ENCODE measurements at regions not wholly inside any gene's neighbourhood (a gene's known extent, or its start where the extent isn't known, plus 50 kb on each side); places are given as distances from the start of the nearest gene placed in this dataset.

- TF ChIP-seq ISL1 (CRISPR knock-in tag; IDR thresholded peaks at IDR 0.05): no peak
- no peak for TF ChIP-seq ZFP30 (CRISPR knock-in tag; IDR thresholded peaks at IDR 0.05)
- TF ChIP-seq BACH2 (CRISPR knock-in tag; IDR thresholded peaks at IDR 0.05; ENCODE audit: borderline replicate concordance): no peak
- no peak for TF ChIP-seq TOX (CRISPR knock-in tag; IDR thresholded peaks at IDR 0.05; ENCODE audit: borderline replicate concordance)
- no peak for TF ChIP-seq TCF4 (CRISPR knock-in tag; IDR thresholded peaks at IDR 0.05; ENCODE audit: borderline replicate concordance)
- no peak for TF ChIP-seq RARB (CRISPR knock-in tag; IDR thresholded peaks at IDR 0.05)
- TF ChIP-seq, protein P1, sequence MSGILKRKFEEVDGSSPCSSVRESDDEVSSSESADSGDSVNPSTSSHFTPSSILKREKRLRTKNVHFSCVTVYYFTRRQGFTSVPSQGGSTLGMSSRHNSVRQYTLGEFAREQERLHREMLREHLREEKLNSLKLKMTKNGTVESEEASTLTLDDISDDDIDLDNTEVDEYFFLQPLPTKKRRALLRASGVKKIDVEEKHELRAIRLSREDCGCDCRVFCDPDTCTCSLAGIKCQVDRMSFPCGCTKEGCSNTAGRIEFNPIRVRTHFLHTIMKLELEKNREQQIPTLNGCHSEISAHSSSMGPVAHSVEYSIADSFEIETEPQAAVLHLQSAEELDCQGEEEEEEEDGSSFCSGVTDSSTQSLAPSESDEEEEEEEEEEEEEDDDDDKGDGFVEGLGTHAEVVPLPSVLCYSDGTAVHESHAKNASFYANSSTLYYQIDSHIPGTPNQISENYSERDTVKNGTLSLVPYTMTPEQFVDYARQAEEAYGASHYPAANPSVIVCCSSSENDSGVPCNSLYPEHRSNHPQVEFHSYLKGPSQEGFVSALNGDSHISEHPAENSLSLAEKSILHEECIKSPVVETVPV (CRISPR knock-in tag; IDR thresholded peaks at IDR 0.05): no peak
- no peak for TF ChIP-seq ZFP3 (CRISPR knock-in tag; IDR thresholded peaks at IDR 0.05)
- no peak for TF ChIP-seq SNAI2 (CRISPR knock-in tag; IDR thresholded peaks at IDR 0.05)
- no peak for ATAC-seq
These were observed 63.0 kb downstream of the DISP1 start for GRCh38 chr1:222877854-222878253.

DNA sequence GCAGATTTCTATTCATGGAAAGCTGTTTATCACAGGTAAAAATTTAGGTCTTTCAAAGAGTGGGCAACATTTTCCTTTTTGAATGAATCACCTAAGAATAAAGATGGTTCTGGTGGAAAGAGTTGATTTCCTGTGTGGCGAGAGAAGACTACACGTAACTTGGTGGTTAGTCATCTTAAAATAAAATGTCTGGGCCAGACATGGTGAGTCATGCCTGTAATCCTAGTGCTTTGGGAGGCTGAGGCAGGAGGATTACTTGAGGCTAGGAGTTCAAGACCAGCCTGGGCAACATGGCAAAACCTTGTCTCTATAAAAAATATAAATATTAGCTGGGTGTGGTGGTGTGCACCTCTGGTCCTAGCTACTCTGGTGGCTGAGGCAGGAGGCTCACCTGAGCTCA lies 65.7 kb downstream of the DISP1 start:
- TF ChIP-seq ARNTL (CRISPR knock-in tag; IDR thresholded peaks at IDR 0.05; ENCODE audit: borderline replicate concordance, low read depth) (no peak), OSR1 (CRISPR knock-in tag; IDR thresholded peaks at IDR 0.05) (peak; percentile 79; the same call in 1 of the 2 replicates)

GRCh38 chr1:222886194-222886854 lies 71.5 kb downstream of the DISP1 start:
- no peak for TF ChIP-seq ARNTL (CRISPR knock-in tag; IDR thresholded peaks at IDR 0.05; ENCODE audit: borderline replicate concordance, low read depth)
- no peak for ATAC-seq

More for the DNA sequence above, 65.7 kb downstream of the DISP1 start:
- peak; percentile 63; the same call in 2 of the 3 replicates for ATAC-seq

GRCh38 chr1:222886878-222887351 lies 72.1 kb downstream of the DISP1 start:
- peak; percentile 64 for ATAC-seq
- TF ChIP-seq ZFP30 (CRISPR knock-in tag; IDR thresholded peaks at IDR 0.05): no peak
- TF ChIP-seq CSDC2 (CRISPR knock-in tag; IDR thresholded peaks at IDR 0.05): no peak
- TF ChIP-seq, protein P1 (CRISPR knock-in tag; IDR thresholded peaks at IDR 0.05): no peak
- no peak for TF ChIP-seq TCF4 (CRISPR knock-in tag; IDR thresholded peaks at IDR 0.05; ENCODE audit: borderline replicate concordance)
- no peak for TF ChIP-seq SNAI2 (CRISPR knock-in tag; IDR thresholded peaks at IDR 0.05)
- no peak for TF ChIP-seq TOX (CRISPR knock-in tag; IDR thresholded peaks at IDR 0.05; ENCODE audit: borderline replicate concordance)
- TF ChIP-seq ZC3H10 (CRISPR knock-in tag; IDR thresholded peaks at IDR 0.05): no peak
- TF ChIP-seq, protein P2, sequence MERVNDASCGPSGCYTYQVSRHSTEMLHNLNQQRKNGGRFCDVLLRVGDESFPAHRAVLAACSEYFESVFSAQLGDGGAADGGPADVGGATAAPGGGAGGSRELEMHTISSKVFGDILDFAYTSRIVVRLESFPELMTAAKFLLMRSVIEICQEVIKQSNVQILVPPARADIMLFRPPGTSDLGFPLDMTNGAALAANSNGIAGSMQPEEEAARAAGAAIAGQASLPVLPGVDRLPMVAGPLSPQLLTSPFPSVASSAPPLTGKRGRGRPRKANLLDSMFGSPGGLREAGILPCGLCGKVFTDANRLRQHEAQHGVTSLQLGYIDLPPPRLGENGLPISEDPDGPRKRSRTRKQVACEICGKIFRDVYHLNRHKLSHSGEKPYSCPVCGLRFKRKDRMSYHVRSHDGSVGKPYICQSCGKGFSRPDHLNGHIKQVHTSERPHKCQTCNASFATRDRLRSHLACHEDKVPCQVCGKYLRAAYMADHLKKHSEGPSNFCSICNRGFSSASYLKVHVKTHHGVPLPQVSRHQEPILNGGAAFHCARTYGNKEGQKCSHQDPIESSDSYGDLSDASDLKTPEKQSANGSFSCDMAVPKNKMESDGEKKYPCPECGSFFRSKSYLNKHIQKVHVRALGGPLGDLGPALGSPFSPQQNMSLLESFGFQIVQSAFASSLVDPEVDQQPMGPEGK (CRISPR knock-in tag; IDR thresholded peaks at IDR 0.05; ENCODE audit: borderline replicate concordance): no peak

DNA sequence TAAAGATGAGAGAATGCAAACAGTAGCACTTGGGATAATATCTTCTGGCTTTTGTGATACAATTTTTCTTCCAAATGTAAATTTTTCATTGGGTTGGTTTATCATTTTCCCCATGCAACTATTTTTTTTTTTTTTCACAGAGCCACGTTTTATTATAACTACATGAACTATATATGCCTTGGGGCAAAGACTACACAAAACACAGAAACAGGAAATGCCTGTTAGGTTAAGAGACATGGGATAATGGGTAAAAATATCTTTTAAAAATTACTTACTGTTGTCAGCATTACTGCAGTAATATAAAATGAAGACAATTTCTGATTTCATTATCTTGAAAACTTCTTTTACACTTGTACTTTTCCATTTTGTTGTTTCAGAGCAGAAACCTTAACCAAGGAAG lies 74.6 kb downstream of the DISP1 start:
- no peak for TF ChIP-seq ESRRG (CRISPR knock-in tag; IDR thresholded peaks at IDR 0.05)
- no peak for TF ChIP-seq ZNF70 (CRISPR knock-in tag; IDR thresholded peaks at IDR 0.05)
- TF ChIP-seq, protein P3, sequence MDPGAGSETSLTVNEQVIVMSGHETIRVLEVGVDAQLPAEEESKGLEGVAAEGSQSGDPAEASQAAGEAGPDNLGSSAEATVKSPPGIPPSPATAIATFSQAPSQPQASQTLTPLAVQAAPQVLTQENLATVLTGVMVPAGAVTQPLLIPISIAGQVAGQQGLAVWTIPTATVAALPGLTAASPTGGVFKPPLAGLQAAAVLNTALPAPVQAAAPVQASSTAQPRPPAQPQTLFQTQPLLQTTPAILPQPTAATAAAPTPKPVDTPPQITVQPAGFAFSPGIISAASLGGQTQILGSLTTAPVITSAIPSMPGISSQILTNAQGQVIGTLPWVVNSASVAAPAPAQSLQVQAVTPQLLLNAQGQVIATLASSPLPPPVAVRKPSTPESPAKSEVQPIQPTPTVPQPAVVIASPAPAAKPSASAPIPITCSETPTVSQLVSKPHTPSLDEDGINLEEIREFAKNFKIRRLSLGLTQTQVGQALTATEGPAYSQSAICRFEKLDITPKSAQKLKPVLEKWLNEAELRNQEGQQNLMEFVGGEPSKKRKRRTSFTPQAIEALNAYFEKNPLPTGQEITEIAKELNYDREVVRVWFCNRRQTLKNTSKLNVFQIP (CRISPR knock-in tag; IDR thresholded peaks at IDR 0.05; ENCODE audit: borderline replicate concordance, low read depth): no peak
- no peak for TF ChIP-seq GLIS3 (CRISPR knock-in tag; IDR thresholded peaks at IDR 0.05)
- no peak for TF ChIP-seq PPARA (CRISPR knock-in tag; IDR thresholded peaks at IDR 0.05; ENCODE audit: borderline replicate concordance)
- TF ChIP-seq ZC3H10 (CRISPR knock-in tag; IDR thresholded peaks at IDR 0.05): no peak
- TF ChIP-seq TOX (CRISPR knock-in tag; IDR thresholded peaks at IDR 0.05; ENCODE audit: borderline replicate concordance): no peak
- no peak for TF ChIP-seq ZNF565 (CRISPR knock-in tag; conservative IDR thresholded peaks at IDR 0.05; ENCODE audit: low read depth)
- no peak for TF ChIP-seq ARNTL (CRISPR knock-in tag; IDR thresholded peaks at IDR 0.05; ENCODE audit: borderline replicate concordance, low read depth)
- no peak for TF ChIP-seq BACH2 (CRISPR knock-in tag; IDR thresholded peaks at IDR 0.05; ENCODE audit: borderline replicate concordance)
- TF ChIP-seq CSDC2 (CRISPR knock-in tag; IDR thresholded peaks at IDR 0.05): no peak
- TF ChIP-seq TSHZ2 (CRISPR knock-in tag; IDR thresholded peaks at IDR 0.05): no peak
- no peak for TF ChIP-seq ZFP3 (CRISPR knock-in tag; IDR thresholded peaks at IDR 0.05)
- TF ChIP-seq ISL1 (CRISPR knock-in tag; IDR thresholded peaks at IDR 0.05): no peak
- no peak for ATAC-seq
